ENCODE measurements at regions not wholly inside any gene's neighbourhood (a gene's known extent, or its start where the extent isn't known, plus 50 kb on each side); places are given as distances from the start of the nearest gene placed in this dataset.

DNA sequence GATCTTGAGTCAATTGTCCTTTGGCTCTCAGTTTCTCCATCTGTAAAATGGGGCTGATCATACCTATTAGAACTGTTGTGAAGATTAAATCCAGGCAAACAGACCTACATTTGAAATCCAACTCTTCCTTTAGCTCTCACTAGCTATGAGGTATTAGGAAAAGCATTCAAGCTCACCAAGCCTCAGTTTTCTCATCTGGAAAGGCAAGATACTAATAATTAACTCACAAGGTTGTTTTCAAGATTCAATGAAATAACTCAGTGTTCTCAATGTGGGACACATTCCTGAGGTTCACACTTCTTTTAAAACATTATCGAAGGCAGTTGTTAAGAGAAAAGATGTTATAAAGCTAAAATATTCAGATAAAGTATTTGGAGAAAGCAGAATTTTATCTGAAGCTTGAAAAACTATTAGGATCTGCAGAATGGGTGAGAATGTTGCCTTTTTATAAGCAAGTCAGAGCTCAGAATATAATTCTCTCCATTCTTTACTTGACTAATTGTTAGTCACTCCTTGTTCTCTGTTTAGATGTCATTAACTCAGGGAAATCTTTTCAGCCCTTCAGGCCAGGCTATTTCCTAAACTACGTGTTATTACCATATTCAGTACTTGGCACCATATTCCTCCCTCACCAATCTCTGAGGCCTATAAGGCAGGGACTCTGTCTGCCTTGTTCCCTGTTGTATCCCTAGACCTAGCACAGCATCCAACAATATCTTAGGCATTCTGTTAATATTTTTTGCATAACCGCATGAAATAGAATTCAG is 72.0 kb upstream of the VAV3 start:
- Histone ChIP-seq H3K9me3 (ENCODE audit: low read length) (no peaks in the 10 kb centered on the region), H3K4me3 (ENCODE audit: low read depth, low read length, poor library complexity, severe bottlenecking) (no peak overlapping the region), H3F3A (ENCODE audit: insufficient read depth, low read length) (no peaks in the 10 kb centered on the region), H3K9me2 (ENCODE audit: low read depth, low read length) (no peaks in the 10 kb centered on the region), H3K79me2 (ENCODE audit: insufficient read depth, low read length) (no peaks in the 10 kb centered on the region), H4K20me1 (ENCODE audit: insufficient read depth, low read length) (no peaks in the 10 kb centered on the region), H2AFZ (ENCODE audit: low read length) (no peak overlapping the region), H3K4me1 (ENCODE audit: insufficient read depth, low read length, severe bottlenecking) (peaks cover 8% of the 10 kb centered on the region), H3K36me3 (ENCODE audit: insufficient read depth, low read length) (no peaks in the 10 kb centered on the region), H3K27me3 (ENCODE audit: insufficient read depth, low read length) (no peaks in the 10 kb centered on the region), H3K27ac (ENCODE audit: low read depth, low read length, poor library complexity, severe bottlenecking) (no peak overlapping the region), H3K9ac (ENCODE audit: low read length) (no peak overlapping the region), H3K4me2 (ENCODE audit: low read length) (no peak overlapping the region)
- TF ChIP-seq CTCF (IDR thresholded peaks at IDR 0.05; ENCODE audit: low read length) = no peak
- TF ChIP-seq EZH2 (IDR thresholded peaks at IDR 0.05; ENCODE audit: borderline replicate concordance, low read length) = no peak

GRCh38 chr1:108034396-108034795 is 69.4 kb upstream of the VAV3 start:
- Histone ChIP-seq H3K9me2 (ENCODE audit: low read depth, low read length) (no peaks in the 10 kb centered on the region), H3K9ac (ENCODE audit: low read length) (no peak overlapping the region), H3K27ac (ENCODE audit: low read depth, low read length, poor library complexity, severe bottlenecking) (no peak overlapping the region), H3K9me3 (ENCODE audit: low read length) (no peaks in the 10 kb centered on the region), H3K79me2 (ENCODE audit: insufficient read depth, low read length) (no peaks in the 10 kb centered on the region), H3F3A (ENCODE audit: insufficient read depth, low read length) (no peaks in the 10 kb centered on the region), H4K20me1 (ENCODE audit: insufficient read depth, low read length) (no peaks in the 10 kb centered on the region), H3K4me1 (ENCODE audit: insufficient read depth, low read length, severe bottlenecking) (no peaks in the 10 kb centered on the region), H3K36me3 (ENCODE audit: insufficient read depth, low read length) (no peaks in the 10 kb centered on the region), H3K27me3 (ENCODE audit: insufficient read depth, low read length) (no peaks in the 10 kb centered on the region), H3K4me2 (ENCODE audit: low read length) (no peak overlapping the region), H3K4me3 (ENCODE audit: low read depth, low read length, poor library complexity, severe bottlenecking) (no peak overlapping the region), H2AFZ (ENCODE audit: low read length) (no peak overlapping the region)
- no peak for TF ChIP-seq CTCF (IDR thresholded peaks at IDR 0.05; ENCODE audit: low read length)

GRCh38 chr1:108033550-108033951 is 68.6 kb upstream of the VAV3 start:
- Histone ChIP-seq H3K79me2 (ENCODE audit: insufficient read depth, low read length) (no peaks in the 10 kb centered on the region), H3K9ac (ENCODE audit: low read length) (no peak overlapping the region), H3K4me2 (ENCODE audit: low read length) (no peak overlapping the region), H2AFZ (ENCODE audit: low read length) (no peak overlapping the region), H3F3A (ENCODE audit: insufficient read depth, low read length) (no peaks in the 10 kb centered on the region), H3K36me3 (ENCODE audit: insufficient read depth, low read length) (no peaks in the 10 kb centered on the region), H4K20me1 (ENCODE audit: insufficient read depth, low read length) (no peaks in the 10 kb centered on the region), H3K9me3 (ENCODE audit: low read length) (no peaks in the 10 kb centered on the region), H3K4me3 (ENCODE audit: low read depth, low read length, poor library complexity, severe bottlenecking) (no peak overlapping the region), H3K27me3 (ENCODE audit: insufficient read depth, low read length) (no peaks in the 10 kb centered on the region), H3K27ac (ENCODE audit: low read depth, low read length, poor library complexity, severe bottlenecking) (no peak overlapping the region), H3K9me2 (ENCODE audit: low read depth, low read length) (no peaks in the 10 kb centered on the region), H3K4me1 (ENCODE audit: insufficient read depth, low read length, severe bottlenecking) (no peaks in the 10 kb centered on the region)
- no peak for TF ChIP-seq EZH2 (IDR thresholded peaks at IDR 0.05; ENCODE audit: borderline replicate concordance, low read length)
- no peak for TF ChIP-seq CTCF (IDR thresholded peaks at IDR 0.05; ENCODE audit: low read length)

Measured in OCI-LY1 (cell line).